HuH-7 (cell line): ENCODE measurements at regions not wholly inside any gene's neighbourhood (a gene's known extent, or its start where the extent isn't known, plus 50 kb on each side); places are given as distances from the start of the nearest gene placed in this dataset.
"Not testable (repeated sequence)": the region's sequence is repeated elsewhere in the genome, so short reads cannot be mapped to it uniquely, and the experiment has no call there.

Experiments
- DNase-seq: peaks from one replicate; pipeline ENCODE4 v3.0.0; 2011; ENCODE audit warnings: low spot score

DNA sequence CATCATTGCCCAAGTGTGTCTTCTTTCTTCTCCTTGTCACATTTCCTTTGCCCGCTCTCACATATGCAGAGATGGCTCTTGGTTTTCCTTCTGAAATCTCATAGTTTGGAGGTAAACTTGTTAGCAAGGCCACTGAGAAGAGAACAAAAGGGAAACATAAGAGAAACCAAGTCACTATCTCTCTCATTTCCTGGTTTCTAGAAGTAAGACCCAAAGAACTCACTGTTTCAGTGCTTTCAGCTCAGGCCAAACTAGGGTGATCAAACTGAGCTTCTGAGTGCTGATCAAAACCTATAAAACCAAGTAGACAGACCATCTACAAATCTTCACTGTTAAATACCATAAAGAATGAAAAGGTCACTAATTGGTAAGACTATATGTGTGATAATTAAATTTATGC lies 275.4 kb upstream of the BTG1 start:
- DNase-seq, result no peak

DNA sequence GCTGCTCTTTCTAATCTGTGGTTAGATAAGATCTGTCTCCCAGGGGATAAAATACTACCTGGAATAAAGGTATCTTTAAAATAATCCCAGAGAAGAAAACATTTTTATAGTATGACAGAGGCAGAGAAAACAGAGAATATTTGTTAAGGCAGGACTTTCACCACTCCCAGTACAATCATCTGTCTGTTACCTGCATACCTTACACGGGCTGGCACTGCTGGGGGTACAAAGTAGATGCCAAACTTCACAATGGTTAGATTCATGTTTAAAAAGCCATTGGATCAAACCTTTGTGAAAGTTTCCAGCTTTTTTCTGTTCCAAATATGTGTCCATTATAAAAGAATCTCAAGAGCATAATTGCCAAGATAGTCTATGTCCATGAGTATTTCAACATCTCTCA lies 273.6 kb upstream of the BTG1 start:
- no peak for DNase-seq

DNA sequence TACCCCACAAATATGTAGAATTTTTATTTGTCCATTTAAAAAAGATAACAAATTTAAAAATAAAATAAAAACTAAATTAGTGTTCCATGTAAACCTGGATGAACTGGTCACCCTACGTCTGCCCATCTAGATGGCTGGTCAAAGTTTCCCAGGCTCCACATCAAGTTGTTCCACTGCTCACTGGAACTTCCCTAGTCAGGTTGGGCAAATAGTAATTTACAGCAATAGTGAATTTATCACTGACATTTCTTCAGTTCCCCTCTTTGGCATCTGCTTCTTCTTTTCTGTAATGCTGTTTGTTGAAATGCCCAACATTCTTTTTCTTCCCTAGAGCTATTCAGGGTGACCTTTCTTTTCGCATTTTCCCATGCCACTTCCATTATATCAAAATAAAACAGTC lies 272.7 kb upstream of the BTG1 start:
- DNase-seq, result no peak

DNA sequence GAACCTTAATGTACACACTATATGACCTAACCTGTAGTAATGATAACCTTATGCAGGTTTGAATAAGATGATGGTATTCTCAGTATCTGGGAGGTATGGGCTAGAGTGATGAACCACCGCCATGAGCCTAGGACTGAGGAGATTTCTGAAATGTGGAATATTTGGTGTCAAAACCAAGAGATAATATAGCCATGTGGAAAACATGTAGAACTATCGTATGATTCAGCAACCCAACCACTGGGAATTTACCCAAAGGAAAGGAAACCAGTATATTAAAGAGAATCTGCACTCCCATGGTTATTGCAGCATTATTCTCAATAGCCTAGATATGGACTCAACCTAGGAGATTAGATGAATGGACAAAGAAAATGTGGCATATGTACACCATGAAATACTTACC lies 271.7 kb upstream of the BTG1 start:
- DNase-seq, result no peak

DNA sequence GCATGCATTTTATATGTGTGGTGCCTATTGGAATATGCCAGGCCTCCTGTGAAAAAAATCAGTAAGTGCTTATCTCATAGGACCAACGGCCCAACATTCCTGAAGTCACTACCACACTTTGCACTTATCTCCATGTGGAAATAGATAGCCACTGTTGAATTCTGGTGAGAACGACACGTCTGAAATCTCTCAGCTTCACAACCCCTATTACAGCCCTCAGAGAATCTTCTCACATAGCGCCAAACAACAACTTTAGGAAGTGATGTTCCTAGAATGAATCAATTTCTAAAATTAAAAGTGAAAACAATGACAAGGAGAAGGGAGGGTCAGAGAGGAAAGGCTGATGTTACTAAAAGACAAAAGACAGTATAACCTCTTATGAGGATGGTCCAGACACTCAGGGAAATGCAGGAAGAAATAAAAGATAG lies 270.8 kb upstream of the BTG1 start:
- DNase-seq, result no peak

DNA sequence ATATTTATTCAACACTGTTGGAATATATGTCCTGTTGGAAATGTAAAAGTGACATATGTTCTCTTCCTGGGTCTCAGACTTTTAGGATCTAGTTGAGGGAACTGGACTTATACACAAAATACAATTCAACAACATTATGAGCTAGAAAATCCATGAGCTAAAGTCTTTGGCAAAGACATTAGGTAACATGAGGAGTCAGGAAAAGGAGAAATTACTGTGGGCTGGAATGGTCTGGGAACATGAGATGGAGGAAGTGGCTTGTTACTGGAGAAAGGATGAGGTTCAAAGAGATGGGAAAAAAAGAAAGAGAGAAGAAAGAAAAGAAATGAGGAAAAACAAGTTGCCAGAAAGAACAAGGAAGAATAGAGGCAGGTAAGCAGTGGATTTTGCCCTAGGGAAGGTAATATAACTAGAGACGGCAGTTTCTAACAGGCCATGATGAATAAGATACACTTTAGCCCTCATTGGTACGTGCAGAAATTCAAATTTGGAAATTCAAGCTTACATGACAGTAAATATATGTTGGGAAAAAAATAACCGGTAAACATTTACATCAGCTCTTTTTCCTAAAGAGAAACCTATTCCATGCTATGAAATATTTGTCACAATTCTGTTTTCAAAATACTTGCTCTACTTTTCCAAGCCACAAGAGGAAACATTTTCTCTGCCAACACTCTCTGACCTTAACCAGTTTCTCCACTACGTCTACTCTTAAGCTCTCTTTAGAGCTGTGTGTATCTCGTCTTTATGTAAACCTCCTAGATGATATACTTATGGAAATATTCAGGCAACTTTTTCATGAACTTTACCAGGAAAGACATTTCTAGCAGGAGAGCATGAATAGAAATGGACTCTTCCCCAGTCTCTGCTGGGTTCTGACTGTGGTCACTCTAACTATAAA lies 268.8 kb upstream of the BTG1 start:
- DNase-seq, result no peak

DNA sequence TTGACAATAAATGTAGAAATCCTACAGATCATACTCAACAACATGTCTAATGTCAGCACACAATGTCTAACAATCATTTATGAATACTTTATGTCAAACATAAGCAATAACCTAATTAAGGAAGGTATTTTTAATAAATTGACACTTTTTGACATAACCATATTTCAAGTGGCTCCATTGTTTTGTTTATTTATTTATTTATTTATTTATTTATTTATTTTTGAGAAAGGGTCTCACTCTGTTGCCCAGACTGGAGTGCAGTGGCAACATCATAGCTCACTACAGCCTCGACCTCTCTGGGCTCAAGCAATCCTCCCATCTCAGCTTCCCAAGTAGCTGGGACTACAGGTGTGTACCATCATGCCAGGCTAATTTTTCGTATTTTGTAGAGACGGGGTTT lies 267.6 kb upstream of the BTG1 start:
- DNase-seq, result no peak

DNA sequence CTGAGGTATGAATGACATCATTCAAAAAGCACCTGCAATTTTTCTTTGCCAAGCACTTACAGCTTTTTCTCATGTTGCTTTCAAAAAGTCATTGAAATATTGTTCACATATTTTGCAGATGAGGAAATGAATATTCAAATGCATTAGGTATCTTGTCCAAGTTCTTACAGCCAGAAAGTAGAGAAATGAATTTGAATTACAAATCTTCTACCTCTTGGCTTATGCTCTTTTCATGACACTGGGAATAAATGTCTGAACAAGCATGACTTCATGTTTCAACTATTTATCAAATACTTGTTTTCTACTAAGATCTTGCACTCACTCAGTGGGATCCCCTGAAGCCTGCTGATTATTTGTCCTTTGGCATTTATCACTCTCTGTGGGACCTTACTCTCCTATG lies 267.2 kb upstream of the BTG1 start:
- DNase-seq, result no peak

DNA sequence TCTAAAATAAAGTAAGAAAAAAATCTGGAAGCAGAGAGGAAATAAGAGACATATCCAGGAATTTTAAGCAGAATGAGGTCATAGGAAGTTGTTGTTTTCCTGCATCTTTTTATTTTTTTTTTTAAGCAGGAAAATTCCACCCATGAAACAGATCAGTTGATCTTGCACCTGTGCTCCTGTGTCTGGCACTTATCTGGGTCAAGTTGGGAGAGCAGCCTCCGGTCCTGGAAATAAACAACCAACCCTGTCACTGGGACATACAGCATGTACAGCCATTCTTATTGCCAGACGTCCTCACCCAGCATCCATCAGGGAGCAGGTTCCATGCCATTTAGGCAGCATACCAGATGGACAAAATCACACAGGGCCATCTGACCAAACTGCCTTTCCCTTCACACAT lies 266.0 kb upstream of the BTG1 start:
- no peak for DNase-seq

DNA sequence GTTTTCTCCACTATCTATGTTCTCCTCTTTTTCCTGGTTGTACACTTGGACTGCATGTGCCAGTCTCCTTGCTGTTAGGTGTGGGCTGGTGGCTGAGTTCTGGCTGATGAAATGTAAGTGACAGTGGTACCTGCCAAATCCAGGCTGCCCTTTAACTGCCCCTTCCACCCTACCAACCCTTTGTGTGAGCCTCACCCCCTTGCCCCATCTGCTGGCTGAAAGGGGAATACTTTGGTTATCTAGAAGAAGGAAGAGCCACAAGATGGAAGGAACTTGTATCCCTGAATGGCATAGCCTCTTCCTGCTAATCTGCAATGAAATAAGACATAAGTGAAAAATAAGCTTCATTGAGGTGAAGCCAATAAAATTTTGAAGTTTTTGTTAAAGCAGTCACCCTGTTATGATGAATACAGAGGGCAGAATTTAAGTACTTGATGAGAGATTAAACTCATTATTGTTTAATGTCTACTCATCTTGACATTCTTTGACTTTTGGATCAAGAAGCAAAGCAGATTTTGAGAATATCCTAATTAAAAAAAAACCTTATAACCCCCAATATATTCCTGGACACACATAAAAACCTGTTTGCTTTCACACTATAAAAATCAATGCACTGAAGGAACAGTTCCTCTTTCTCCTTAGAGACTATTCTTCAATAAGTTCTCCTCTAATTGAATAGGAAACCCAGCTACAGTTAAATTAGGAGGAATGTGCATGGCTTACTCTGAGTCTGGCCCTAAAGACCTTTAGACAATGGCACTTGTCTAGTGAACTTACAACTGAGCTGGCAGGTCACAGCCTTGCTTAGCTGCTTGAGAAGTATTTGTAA lies 262.6 kb upstream of the BTG1 start:
- peak; percentile 49 for DNase-seq

DNA sequence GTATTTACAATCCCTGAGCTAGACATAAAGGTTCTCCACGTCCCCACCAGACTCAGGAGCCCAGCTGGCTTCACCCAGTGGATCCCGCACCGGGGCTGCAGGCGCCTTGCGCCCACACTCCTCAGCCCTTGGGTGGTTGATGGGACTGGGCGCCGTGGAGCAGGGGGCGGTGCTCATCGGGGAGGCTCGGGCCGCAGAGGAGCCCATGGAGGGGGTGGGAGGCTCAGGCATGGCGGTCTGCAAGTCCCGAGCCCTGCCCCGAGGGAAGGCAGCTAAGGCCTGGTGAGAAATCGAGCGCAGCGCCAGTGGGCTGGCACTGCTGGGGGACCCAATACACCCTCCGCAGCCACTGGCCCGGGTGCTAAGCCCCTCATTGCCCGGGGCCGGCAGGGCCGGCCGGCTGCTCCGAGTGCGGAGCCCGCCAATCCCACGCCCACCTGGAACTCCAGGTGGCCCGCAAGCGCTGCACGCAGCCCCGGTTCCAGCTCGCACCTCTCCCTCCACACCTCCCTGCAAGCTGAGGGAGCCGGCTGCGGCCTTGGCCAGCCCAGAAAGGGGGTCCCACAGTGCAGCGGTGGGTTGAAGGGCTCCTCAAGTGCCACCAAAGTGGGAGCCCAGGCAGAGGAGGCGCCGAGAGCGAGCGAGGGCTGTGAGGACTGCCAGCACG lies 260.9 kb upstream of the BTG1 start:
- not testable (repeated sequence) for DNase-seq

DNA sequence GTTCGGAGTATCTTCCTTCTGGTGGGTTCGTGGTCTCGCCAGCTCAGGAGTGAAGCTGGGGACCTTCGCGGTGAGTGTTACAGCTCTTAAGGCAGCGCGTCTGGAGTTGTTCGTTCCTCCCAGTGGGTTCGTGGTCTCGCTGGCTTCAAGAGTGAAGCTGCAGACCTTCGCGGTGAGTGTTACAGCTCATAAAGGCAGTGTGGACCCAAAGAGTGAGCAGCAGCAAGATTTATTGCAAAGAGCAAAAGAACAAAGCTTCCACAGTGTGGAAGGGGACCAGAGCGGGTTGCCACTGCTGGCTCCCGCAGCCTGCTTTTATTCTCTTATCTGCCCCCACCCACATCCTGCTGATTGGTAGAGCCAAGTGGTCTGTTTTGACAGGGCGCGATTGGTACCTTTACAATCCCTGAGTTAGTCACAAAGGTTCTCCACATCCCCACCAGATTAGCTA lies 260.2 kb upstream of the BTG1 start:
- not testable (repeated sequence) for DNase-seq

DNA sequence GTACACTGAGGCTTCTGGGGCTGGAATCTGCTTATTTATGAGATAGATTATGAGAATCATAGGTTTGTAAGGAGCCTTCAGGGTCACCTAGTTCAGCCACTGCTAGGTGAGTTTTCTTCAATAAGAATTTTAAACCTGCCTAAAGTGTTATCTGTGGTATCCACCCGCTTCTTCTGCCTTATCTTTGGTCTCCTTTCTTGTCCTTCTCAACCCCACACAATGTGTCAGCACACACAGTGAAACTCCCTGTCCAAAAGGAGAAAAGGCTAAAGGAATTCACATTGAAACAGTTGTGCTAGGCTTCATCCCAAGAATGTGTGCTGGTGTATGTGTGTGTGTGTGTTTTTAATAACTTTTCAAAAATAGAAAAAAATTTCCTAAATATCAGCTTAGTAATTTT lies 259.3 kb upstream of the BTG1 start:
- no peak for DNase-seq

DNA sequence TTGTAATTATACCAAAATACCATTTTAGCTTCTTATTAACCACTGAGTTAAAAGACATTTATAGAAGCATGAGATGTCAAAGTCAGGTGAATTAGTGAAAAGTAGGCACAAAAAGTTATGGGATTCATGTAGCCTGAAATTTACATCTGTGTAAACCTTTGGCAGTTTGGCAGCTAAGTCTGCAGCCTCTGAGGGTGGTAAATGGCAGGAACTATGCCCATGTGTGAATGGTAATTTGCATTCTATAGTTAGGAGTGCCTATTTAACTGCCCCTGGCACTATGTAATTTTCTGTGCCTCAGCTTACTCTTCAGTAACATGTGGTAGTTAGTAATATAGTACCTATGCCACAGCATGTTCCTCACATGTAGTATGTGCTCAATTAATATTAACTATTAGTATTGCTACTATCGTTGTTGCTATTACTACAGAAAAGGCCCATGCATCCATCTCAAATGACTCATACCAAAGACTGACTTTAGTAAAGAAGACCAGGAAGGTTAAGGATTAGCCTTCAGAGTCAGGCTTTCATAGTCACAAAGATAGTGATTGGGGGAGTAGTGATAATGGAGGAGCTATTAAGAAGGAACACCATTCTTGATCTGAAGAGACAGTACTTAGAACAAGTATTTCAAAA lies 258.7 kb upstream of the BTG1 start:
- no peak for DNase-seq

DNA sequence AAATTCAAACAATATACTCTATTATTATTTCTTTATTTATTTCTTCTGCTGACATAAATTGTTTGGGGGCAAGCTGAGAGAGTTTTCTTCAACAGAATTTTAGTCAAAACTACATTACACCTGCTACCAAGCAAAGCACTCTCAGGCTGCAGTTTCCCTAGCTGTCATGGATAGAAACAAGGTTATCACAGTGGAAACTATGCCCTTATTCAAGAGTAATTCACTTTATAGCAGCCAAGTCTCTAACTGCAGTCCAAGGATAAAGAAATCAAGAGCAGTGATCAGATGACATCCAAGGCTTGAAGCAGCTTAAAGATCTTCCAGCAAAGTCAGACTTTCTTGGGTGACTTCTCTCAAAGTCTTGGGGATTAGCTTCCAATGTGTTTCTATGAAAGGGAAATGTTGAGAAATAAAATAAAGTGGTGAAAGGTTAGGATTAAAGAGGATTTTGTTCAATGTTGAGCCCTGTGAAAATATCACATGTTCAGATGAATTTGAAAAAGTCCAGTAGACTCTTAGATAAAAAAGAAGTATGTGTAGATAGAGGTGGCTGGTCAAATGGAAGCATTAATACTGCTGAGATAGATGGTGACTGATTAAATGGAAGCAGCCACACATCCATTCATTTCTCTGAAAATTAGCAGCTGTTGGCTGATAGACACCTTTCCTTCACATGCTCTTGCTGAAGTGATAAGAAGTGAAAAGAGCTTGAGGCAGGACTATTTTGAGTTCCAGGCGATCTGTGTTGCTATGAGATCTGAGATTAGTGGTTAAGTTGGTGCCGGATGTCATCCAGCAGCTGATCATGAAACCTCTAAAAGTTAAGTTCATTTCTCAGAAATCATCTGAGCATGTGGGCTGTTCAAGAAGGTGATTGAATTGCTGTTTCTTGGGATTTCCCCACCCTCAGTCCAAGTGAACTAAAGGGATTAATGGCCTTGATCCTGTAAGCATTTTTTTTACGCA lies 257.8 kb upstream of the BTG1 start:
- DNase-seq, result no peak

DNA sequence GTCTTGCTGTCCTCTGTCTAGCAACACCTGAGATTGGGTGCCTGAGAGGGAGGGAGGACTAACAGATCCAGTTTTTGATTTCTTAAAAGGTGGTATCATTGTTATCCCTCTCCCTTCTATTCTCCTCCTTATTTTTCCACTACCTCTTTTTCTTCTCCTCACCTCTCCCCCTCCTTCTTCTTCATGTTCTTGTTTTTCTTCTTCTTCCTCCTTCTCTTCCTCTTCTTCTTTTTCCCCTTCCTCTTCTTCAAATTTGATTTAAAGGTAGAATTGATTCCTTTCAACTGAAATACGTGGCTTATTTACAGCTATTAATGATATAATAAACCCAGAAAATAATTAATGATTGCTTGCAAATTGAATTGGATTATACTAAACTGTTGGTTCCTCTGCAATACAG lies 256.8 kb upstream of the BTG1 start:
- DNase-seq, result no peak

DNA sequence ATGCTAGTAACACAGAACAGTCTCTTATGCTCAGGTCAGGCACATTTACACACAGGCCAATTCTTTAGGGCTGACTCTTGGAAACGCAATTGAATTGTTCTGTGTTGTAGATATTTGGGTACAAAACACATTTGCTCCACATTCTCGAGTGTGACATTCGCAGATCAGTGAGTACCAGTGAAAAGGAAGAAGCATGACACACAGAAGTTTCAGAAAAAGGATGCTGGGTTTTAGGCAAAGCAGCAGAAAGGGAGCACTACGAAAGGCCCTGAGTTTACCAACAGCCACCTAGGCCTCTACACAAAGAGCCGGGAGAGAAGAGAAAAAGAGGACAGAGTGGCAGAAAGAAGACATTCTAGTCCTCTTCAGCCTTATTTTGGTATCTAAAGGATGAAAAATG lies 254.4 kb upstream of the BTG1 start:
- DNase-seq, result no peak

DNA sequence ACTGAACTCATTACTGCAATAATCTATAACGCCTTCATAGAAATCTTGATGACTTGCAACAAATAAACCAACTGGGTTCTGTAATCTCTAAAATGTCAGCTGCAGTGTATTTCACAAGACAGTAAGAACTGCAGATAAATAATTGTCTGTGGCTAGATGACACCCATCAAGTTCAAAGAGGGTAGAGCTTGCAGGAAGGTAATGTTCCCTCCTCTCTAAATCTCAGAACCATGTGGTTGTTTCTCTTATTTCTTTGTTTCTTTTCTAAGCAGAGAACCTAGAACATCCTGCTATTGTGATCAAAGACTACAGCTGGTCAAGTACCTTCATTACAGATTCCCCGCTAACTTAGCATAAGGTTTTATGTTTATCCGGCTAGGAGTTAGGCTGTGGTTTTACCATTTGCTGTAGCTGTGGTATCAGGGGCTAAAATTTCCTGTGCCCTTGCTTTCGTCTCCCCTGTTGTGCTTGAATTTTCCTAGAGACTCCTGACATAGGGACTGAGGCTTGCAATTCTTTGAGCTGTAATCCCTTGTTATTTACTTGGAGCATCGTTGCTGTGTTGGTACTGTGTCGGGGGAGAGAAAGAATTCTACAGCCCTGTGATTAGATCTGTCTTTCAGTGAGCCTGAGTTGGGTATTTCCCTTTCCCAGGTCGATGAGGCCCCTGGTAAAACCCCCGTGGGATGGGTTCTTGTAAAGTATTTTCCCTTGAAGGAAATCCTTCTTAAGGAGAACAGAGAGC lies 253.1 kb upstream of the BTG1 start:
- DNase-seq, result no peak

DNA sequence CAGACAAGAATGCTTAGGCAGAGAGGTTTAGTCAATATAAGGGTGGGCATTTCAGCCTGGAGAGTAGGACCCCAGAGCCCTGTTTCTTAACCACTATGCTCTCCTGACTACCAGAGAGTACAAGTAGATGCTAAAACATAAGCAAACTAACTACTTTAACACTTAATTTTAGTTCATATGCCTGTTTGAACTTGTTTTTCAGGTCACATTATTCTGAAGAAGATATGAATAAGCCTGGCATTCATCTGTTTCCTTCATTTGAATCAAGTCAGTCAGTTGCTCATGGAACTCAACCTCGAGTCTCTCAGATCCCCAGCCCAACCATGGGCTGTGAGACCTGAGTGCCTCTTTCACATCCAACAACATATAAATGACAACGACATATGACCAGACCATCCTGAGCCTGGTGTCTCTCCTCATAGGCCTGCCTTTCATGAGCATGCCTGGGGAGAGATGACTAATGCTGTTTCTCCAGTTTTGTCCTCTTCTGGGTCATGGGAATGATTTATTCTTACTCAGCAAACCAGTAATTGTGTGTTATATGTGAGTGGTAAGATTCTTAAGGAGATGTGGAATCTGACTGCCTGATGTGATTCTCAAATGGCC lies 251.1 kb upstream of the BTG1 start:
- no peak for DNase-seq

DNA sequence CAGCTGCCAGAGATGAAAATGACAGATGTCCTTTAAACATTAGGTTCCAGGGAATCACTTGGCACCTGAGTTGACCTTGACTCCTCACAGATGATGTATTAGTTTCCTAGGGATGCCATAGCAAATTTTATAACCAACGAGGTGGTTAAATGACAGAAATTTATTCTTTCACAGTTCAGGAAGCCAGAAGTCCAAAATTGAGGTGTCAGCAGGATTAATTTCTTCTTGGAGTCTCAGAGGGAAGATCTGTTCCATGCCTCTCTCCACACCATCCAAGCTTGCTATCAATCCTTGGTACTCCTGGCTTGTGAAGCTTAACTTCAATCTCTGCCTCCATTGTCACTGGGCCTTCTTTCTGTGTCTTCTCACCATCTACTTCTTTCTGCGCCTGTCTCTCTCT lies 249.7 kb upstream of the BTG1 start:
- DNase-seq, result no peak
